ENCODE measurements at regions not wholly inside any gene's neighbourhood (a gene's known extent, or its start where the extent isn't known, plus 50 kb on each side); places are given as distances from the start of the nearest gene placed in this dataset.

- no peaks in the 10 kb centered on the region for H3K9me3 ChIP-seq (ENCODE audit: insufficient read depth, low read length)
- no peaks in the 10 kb centered on the region for H3K9me2 ChIP-seq (replicated peaks; ENCODE audit: insufficient read depth, low read length)
- no peaks in the 10 kb centered on the region for H4K20me1 ChIP-seq (ENCODE audit: low read depth, low read length)
- no peak overlapping the region for H2AFZ ChIP-seq (ENCODE audit: low read depth, low read length, severe bottlenecking)
- H3K4me3 ChIP-seq (ENCODE audit: insufficient read depth, low read length, poor library complexity, severe bottlenecking): no peak overlapping the region
- H3K79me2 ChIP-seq (ENCODE audit: insufficient read depth, low read length): no peaks in the 10 kb centered on the region
- H3K4me2 ChIP-seq (ENCODE audit: low read depth, low read length, poor library complexity, severe bottlenecking): no peak overlapping the region
- no peak overlapping the region for H3K9ac ChIP-seq (ENCODE audit: low read length)
- H3F3A ChIP-seq (ENCODE audit: insufficient read depth): no peaks in the 10 kb centered on the region
- no peak for TF ChIP-seq EZH2phosphoT487 (conservative IDR thresholded peaks at IDR 0.05; ENCODE audit: low read length)
- no peak for TF ChIP-seq CTCF (IDR thresholded peaks at IDR 0.05; ENCODE audit: insufficient read depth, low read length, poor library complexity, severe bottlenecking)
- no peaks in the 10 kb centered on the region for H3K27me3 ChIP-seq (ENCODE audit: low read length)
- H3K27ac ChIP-seq (ENCODE audit: low read depth, low read length): no peak overlapping the region
- H3K36me3 ChIP-seq (ENCODE audit: low read length): no peaks in the 10 kb centered on the region
Observed at GRCh38 chr1:34578306-34578705, 176.5 kb upstream of the GJB5 start.

DNA sequence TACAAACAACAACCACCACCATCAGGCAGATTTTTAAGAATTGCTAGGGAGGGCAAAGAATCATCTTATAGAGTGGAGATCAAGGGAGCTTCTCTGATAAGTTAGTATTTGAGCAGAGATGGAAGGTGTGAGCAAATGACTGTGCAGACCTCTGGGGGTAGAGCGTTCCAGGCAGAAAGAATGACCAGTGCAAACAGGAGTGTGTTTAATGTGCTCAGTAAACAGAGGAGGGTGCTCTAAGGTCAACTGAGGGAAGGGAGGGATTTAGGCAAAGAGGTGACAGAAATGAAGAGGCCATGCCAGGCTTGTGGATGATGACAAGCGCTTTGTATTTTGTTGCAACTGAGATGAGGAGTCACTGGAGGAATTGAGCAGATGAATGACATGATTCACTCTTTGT is 172.5 kb upstream of the GJB5 start:
- H3K27me3 ChIP-seq (ENCODE audit: low read length): no peaks in the 10 kb centered on the region
- H3K4me2 ChIP-seq (ENCODE audit: low read depth, low read length, poor library complexity, severe bottlenecking): no peak overlapping the region
- no peak overlapping the region for H3K9ac ChIP-seq (ENCODE audit: low read length)
- H3F3A ChIP-seq (ENCODE audit: insufficient read depth): no peaks in the 10 kb centered on the region
- no peak overlapping the region for H2AFZ ChIP-seq (ENCODE audit: low read depth, low read length, severe bottlenecking)
- no peaks in the 10 kb centered on the region for H4K20me1 ChIP-seq (ENCODE audit: low read depth, low read length)
- H3K27ac ChIP-seq (ENCODE audit: low read depth, low read length): no peak overlapping the region
- TF ChIP-seq EZH2phosphoT487 (conservative IDR thresholded peaks at IDR 0.05; ENCODE audit: low read length): no peak
- no peak for TF ChIP-seq CTCF (IDR thresholded peaks at IDR 0.05; ENCODE audit: insufficient read depth, low read length, poor library complexity, severe bottlenecking)
- H3K79me2 ChIP-seq (ENCODE audit: insufficient read depth, low read length): no peaks in the 10 kb centered on the region
- H3K9me3 ChIP-seq (ENCODE audit: insufficient read depth, low read length): no peaks in the 10 kb centered on the region
- H3K36me3 ChIP-seq (ENCODE audit: low read length): no peaks in the 10 kb centered on the region
- no peaks in the 10 kb centered on the region for H3K9me2 ChIP-seq (replicated peaks; ENCODE audit: insufficient read depth, low read length)
- no peak overlapping the region for H3K4me3 ChIP-seq (ENCODE audit: insufficient read depth, low read length, poor library complexity, severe bottlenecking)

- Histone ChIP-seq H3K79me2 (ENCODE audit: insufficient read depth, low read length) (no peaks in the 10 kb centered on the region), H2AFZ (ENCODE audit: low read depth, low read length, severe bottlenecking) (no peak overlapping the region), H3K9me3 (ENCODE audit: insufficient read depth, low read length) (no peaks in the 10 kb centered on the region), H3K4me3 (ENCODE audit: insufficient read depth, low read length, poor library complexity, severe bottlenecking) (no peak overlapping the region), H3K36me3 (ENCODE audit: low read length) (no peaks in the 10 kb centered on the region), H3K27ac (ENCODE audit: low read depth, low read length) (no peak overlapping the region), H3K4me2 (ENCODE audit: low read depth, low read length, poor library complexity, severe bottlenecking) (no peak overlapping the region), H3K9me2 (replicated peaks; ENCODE audit: insufficient read depth, low read length) (no peaks in the 10 kb centered on the region), H3F3A (ENCODE audit: insufficient read depth) (no peaks in the 10 kb centered on the region), H3K9ac (ENCODE audit: low read length) (no peak overlapping the region), H4K20me1 (ENCODE audit: low read depth, low read length) (no peaks in the 10 kb centered on the region), H3K27me3 (ENCODE audit: low read length) (no peaks in the 10 kb centered on the region)
- no peak for TF ChIP-seq EZH2phosphoT487 (conservative IDR thresholded peaks at IDR 0.05; ENCODE audit: low read length)
- no peak for TF ChIP-seq CTCF (IDR thresholded peaks at IDR 0.05; ENCODE audit: insufficient read depth, low read length, poor library complexity, severe bottlenecking)
Observed at GRCh38 chr1:34587761-34588160, 167.1 kb upstream of the GJB5 start.

Data from SU-DHL-6 (cell line).